HG03469 (cell line): ENCODE measurements at regions not wholly inside any gene's neighbourhood (a gene's known extent, or its start where the extent isn't known, plus 50 kb on each side); places are given as distances from the start of the nearest gene placed in this dataset.

Experiments
- ATAC-seq: cut with Tn5 transposase; IDR thresholded peaks from one replicate; pipeline ENCODE4 v1.9.1; 2021; ENCODE audit warnings: mild to moderate bottlenecking, moderate library complexity, moderate number of reproducible peaks; ENCODE audit not compliant: unreplicated experiment

DNA sequence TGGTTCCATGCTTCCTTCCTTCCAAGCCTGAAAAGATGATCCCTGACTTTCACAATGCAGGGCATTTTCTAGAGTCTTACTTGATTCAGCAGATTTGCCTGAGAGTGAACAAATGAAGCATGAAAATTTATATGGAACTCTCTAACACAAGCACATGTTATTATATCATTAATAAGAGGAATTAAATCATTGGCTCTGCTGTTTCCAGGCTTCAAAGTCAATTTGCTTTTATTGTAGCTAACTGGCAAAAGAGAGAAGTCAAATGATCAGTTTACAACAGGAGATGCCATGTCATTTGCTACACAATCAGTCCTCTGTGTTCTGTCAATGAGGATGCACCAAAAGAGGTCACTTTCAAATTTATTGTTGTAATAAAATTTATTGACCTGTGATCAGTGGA lies 101.5 kb upstream of the UGT8 start:
- no peak for ATAC-seq

DNA sequence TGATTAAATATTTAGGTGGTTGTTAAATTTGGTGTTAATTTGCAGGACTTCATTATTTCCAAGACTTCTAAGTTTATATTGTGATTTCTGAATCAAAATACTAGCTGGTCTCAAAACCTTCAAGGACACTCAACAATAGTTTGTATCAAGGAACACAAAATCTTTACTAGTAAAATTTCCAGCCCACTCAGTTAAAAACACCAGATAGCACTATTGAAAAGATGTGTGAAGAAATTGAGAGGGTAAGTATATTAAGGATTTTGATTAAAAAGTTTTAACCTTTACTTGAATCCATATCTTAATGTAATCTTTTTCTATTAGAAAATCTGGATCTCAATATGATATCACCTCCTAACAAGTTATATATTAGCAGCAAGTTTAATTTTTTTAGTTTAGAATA lies 89.3 kb upstream of the UGT8 start:
- no peak for ATAC-seq

DNA sequence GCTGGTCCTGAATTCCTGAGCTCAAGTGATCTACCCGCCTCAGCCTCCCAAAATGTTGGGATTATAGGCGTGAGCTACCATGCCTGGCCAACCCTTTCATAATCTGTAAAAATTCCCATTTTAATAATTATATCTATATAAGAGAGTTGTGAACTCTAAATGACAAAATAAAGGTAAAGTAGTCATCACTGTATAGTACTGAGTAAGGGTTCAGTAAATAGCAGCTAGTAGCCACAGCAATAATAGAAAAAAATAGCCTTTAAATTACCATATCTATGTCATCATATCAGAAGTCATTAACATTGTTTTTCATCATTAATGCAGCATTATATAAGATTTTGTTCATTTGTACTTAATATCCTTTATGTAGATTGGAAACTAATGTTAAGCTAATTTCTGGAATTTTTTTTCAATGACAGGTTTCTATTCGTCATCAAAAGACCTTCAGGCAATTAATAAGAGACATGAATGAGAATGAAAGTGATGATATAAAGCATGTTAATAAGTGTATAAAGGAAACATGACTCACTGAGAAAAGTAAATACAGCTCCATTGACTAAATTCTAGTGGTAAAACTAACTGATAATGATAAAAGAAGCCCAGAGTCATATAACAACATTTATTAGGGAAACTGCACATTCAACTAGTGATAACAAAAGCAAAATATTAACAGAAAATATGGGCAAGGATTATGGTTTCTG lies 85.9 kb upstream of the UGT8 start:
- no peak for ATAC-seq

DNA sequence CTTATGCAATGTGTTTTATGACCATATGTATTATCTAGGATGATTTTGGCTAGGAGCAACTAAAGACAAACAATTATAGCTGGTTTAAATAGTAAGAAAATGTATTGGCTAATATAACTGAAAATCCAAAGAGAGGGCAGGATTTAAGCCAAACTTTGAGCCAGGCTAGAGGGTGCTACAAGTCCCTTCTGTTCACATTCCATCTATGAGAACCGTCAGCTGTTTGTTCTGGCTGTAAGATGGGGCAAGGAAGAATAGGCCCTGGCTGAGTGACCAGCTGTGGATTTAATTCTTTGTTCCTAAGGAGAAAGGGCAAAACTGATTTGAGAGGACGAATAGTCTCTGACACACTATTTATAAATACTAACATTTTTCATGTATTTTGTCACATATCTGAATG lies 79.2 kb upstream of the UGT8 start:
- ATAC-seq = no peak

DNA sequence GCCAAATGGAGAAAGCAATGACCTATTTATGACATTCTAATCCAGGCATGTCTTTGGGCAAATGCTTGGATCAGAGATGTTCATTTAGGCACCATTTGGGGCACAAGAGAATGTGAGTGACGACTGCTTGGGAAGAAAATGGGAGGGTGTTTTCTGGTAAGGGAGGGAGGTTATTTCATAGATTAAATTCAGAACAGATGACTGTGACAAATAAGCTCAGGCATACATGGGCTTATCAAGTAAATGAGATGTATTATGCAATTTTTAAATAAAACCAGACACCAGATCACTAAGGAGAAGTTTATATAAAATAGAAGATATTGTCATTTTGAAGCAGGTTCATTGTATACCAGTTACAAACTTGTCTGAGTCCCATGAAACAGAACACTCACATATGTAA lies 71.4 kb upstream of the UGT8 start:
- ATAC-seq = no peak

DNA sequence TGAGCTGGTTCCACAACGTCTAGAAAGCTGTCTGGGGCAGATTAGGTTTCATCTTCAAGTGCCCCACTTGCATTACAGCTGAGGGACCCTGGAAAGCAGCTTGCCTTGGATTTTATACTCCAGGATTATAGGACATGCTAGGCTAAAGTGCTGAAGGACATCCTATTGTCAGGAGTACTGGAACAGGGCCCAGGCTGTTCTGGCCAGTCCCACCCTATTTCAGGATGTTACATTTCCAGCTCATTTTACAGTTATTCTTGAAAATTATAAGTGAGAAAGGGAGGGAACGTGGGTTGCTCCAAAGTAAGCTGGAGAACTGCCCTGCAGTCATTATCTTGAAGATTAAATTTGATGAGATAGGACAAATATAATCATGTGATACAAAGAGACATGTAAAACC lies 71.0 kb upstream of the UGT8 start:
- ATAC-seq = no peak

DNA sequence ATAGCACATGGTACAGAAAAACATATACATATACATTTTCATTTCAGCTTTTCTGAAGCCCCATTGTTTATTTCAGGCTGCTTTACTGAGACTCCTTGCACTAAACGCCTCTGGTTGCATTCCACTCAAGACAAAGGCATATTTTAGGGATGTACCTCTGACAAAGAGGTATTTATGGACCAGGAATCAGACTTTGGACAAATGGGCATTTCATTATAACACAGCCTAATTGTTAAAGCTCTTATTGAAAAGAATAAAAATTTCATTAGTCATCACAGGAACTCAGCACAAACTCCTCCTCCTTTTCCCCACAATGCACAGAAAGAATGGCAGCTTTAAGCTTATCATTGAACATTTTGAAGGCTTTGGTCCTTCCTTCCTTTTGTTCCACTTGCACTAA lies 62.9 kb upstream of the UGT8 start:
- no peak for ATAC-seq

DNA sequence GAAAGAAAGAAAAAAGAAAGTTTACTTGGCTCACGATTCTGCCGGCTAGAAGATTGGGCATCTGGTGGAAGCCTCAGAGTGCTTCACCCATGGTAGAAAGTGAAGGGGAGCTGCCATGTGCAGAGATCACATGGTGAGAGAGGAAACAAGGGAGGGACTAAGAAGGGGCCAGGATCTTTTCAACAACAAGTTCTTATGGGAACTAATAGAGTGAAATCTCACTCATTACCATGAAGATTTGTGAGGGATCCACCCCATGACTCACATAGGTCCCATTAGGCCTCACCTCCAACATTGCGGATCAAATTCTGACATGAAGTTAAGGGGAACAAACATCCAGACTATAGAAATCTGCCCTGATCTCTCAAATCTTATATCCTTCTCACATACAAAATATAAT lies 61.3 kb upstream of the UGT8 start:
- no peak for ATAC-seq

DNA sequence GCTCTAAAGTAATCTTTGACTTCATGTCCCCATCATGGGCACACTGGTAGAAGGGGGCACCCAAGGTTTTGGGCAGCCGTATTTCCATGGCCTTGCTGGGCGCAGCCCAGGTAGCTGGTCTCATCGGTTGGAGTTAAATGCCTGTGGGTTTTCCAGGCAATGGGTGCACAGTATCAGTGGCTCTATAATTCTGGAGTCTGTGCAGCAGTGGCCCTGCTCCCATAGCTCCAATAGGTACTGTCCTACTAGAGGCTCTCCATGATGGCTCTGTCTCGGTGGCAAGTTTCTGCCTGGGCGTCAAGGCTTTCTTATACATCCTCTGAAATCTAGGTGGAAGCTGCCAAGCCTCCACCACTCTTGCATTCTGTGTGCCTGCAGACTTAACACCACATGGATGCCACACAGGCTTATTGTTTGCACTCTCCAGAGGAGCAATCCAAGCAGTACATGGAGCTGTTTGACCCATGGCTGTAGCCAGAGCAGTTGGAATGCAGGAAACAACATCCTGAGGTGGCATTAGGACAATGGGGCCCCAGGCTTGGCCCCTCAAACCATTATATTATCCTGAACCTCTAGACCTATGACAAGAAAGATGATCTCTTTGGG lies 60.5 kb upstream of the UGT8 start:
- no peak for ATAC-seq

DNA sequence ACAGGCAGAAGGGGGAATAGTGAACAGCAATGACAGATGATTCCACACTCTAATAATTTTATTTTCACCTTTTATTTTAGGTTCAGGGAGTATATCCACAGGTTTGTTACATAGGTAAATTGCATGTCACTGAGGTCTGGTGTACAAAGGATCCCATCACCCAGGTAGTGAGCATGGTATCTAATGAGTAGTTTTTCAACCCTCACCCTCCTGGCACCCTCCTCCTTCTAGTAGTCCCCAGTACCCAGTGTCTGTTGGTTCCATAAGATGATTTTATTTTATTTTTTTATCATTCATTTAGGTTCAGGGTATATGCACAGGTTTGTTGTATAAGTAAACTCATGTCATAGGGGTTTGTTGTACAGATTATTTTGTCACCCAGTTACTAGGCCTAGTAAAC lies 58.6 kb upstream of the UGT8 start:
- no peak for ATAC-seq

DNA sequence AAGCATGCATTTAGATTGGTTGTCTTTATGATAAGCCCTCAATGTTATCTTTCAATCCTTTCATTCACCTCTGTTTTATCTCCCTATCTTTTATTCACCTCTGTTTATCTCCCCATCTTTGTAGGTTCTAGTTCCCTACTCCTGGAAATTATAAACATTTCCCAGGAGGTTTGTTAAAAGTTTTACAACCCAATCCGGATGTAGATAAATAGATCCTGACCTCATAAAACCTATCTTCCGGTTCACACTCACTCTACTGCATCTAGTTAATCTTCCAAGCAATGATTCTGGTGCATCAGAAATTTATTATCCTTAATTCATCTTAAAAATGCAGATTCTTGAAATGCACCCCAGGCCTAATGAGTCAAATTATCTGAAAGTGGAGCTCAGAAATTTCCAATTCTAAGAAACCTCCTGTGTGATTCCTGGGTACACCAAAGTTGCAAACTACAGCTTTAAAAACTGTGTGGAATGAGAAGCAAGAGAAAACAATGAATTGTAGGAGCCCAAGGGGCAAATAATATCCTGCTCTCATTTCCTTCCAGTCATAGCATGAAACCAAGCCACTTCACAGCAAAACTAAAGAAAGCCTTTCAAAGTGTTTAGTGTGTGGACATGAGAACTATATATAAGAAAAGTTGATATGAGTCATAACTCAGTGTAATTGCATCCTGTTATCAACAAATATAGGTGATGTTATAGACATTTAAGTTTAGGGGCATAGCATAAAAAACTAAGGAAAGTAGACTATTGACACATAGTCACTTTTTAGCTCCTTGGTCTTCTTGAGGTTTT lies 51.1 kb upstream of the UGT8 start:
- peak; percentile 82 for ATAC-seq
